OCI-LY1 (cell line): ENCODE measurements at regions not wholly inside any gene's neighbourhood (a gene's known extent, or its start where the extent isn't known, plus 50 kb on each side); places are given as distances from the start of the nearest gene placed in this dataset.

Source experiments
- CTCF ChIP-seq: fragments of 200-600 bp; sonication (generic), shearing (Covaris generic); IDR thresholded peaks from 2 replicates; pipeline ENCODE4 v1.5.1; 2017; ENCODE audit warnings: mild to moderate bottlenecking, antibody characterized with exemption, low read length, moderate library complexity, mixed read lengths
- EZH2 ChIP-seq: fragments of 200-600 bp; sonication (generic), shearing (Covaris generic); IDR thresholded peaks from 2 replicates; pipeline ENCODE4 v1.8.0; 2017; ENCODE audit warnings: borderline replicate concordance, mixed run types, mild to moderate bottlenecking, antibody characterized with exemption, low read length, moderate library complexity, mixed read lengths

- no peak for TF ChIP-seq CTCF
- TF ChIP-seq EZH2 = no peak
Observed at GRCh38 chr10:36038316-36038955, 396.3 kb upstream of the FZD8 start.
